ENCODE measurements at regions not wholly inside any gene's neighbourhood (a gene's known extent, or its start where the extent isn't known, plus 50 kb on each side); places are given as distances from the start of the nearest gene placed in this dataset.
"Not testable (repeated sequence)": the region's sequence is repeated elsewhere in the genome, so short reads cannot be mapped to it uniquely, and the experiment has no call there.

DNA sequence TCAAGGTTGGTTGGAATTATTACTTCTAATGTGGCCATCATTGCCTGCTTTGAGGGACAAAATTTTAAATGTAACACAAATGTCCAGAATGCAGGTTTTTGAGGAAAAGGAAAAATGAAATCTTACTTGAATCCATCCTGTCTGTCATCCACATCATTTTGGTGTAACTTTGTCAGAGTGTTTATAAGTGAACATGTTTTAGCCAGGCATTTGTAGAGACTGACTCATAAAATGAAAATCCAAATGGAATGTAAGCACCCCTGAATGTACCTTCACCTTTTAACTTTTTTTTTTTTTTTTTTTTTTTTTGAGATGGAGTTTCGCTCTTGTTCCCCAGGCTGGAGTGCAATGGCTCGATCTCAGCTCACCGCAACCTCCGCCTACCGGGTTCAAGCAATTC lies 141.8 kb upstream of the BNIP2 start:
- DNase-seq (ENCODE audit: low read depth) = no peak

DNA sequence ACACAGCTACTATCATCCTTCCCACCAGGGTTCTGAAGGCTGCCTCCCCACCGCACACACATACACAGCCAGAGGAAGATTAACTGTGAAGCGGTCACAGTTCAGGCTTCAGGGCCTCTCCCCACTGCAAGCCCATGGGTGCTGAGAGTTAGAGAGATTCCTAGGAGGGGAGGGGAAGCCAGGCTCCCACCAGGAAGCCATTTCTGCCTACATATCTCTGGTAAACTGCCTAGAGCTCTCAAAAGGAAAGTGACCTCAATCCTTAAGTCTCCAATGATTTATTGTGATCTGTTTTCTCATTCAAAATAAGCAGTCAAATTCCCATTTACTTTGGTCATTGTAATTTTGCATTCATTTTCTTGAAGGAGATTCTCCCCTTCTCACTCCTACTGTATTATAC lies 141.0 kb upstream of the BNIP2 start:
- DNase-seq (ENCODE audit: low read depth) = no peak

GRCh38 chr15:59828861-59829260 lies 139.7 kb upstream of the BNIP2 start:
- DNase-seq (ENCODE audit: low read depth) = no peak

- no peak for DNase-seq (ENCODE audit: low read depth)
These were observed 139.1 kb upstream of the BNIP2 start for GRCh38 chr15:59828263-59828662.

GRCh38 chr15:59825901-59826300 lies 136.8 kb upstream of the BNIP2 start:
- DNase-seq (ENCODE audit: low read depth) = no peak

- no peak for DNase-seq (ENCODE audit: low read depth)
These were observed 132.2 kb upstream of the BNIP2 start for GRCh38 chr15:59821286-59821685.

GRCh38 chr15:59819092-59819491 lies 130.0 kb upstream of the BNIP2 start:
- no peak for DNase-seq (ENCODE audit: low read depth)

- DNase-seq (ENCODE audit: low read depth) = no peak
These were observed 129.2 kb upstream of the BNIP2 start for GRCh38 chr15:59818336-59818735.

- no peak for DNase-seq (ENCODE audit: low read depth)
These were observed 128.7 kb upstream of the BNIP2 start for GRCh38 chr15:59817834-59818233.

DNA sequence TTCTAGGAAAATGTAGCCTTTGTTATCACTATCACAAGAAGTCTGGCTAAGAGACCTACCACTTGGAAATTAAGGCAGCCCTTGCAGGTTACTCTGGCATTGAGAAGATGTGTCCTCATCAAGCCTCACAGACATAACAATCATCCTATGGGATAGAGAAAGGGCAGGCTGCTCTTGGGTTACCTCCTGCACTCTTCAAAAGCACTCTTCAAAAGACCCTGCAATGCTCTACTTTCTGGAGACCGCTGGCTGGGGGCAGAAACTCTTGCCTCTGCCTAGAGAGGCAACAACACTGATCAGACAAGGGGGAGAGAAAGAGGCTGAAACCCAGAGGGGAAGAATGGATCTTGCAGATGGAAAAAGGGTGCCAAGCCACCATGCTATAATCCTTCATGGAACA lies 127.9 kb upstream of the BNIP2 start:
- DNase-seq (ENCODE audit: low read depth) = no peak

- no peak for DNase-seq (ENCODE audit: low read depth)
These were observed 125.3 kb upstream of the BNIP2 start for GRCh38 chr15:59814409-59814808.

DNA sequence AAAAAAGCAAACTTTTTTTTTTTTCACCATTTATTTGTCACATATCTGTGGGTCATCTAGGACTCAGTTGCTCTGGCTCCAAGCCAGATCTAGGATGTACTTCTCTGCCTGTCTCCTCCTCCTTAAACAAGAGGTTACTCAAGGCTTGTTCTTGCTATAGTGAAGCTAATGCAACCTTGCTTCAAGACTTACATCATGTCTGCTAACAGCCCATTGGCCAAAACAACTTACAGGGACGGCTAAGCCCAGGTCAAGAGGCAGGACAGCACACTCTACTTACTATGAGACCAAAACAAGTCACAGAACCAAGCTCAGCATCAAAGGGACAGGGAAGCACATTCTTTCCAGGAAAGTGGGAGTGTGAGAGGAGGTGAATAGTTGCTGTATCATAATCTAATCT lies 123.8 kb upstream of the BNIP2 start:
- no peak for DNase-seq (ENCODE audit: low read depth)

DNA sequence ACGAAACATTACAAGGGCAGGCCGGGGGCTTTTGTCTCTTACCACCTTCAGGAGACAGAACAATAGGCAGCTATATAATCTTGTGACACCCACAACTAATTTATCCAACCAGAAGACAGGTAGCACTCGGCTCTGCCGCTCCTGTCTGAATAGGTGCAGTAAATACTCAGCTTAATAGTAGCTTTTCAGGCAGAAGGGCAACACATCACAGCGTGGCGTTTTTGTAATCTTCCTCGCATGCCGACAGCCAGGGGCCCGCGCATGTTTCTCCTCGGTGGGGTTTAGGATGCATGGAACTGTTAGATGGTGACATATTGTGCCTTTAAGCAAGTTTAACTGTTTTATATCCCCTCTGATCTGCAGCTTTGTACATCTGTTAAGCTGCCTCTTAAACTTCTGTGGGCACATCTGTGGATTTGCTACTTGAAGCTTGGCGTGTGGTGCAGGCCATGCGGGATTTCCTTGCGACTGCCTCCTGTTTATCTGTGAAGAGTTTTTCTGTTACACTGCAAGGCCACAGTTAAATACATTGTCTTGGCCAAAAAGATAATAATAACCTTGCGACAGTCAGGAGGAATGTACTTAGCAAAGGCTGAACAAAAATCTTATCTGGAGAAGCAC lies 123.2 kb upstream of the BNIP2 start:
- no peak for DNase-seq (ENCODE audit: low read depth)

DNA sequence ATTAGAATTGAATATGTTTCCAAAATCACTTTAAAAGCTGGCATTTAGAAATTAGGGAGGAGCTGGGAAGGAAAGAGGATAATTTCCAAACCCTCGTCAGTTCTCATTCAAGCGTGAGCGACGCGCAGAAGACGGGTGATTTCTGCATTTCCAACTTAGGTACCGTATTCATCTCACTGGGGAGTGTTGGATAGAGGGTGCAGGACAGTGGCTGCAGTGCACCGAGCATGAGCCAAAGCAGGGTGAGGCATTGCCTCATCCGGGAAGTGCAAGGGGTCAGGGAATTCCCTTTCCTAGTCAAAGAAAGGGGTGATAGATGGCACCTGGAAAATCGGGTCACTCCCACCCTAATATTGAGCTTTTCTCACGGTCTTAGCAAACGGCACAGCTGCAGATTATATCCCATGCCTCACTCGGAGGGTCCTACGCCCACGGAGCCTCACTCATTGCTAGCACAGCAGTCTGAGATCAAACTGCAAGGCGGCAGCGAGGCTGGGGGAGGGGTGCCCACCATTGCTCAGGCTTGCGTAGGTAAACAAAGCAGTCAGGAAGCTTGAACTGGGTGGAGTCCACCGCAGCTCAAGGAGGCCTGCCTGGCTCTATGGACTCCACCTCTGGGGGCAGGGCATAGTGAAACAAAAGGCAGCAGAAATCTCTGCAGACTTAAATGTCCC lies 114.3 kb upstream of the BNIP2 start:
- peak; percentile 32 for DNase-seq (ENCODE audit: low read depth)

- no peak for DNase-seq (ENCODE audit: low read depth)
These were observed 112.5 kb upstream of the BNIP2 start for GRCh38 chr15:59801649-59802048.

GRCh38 chr15:59798605-59798917 lies 109.4 kb upstream of the BNIP2 start:
- DNase-seq (ENCODE audit: low read depth) = no peak

DNA sequence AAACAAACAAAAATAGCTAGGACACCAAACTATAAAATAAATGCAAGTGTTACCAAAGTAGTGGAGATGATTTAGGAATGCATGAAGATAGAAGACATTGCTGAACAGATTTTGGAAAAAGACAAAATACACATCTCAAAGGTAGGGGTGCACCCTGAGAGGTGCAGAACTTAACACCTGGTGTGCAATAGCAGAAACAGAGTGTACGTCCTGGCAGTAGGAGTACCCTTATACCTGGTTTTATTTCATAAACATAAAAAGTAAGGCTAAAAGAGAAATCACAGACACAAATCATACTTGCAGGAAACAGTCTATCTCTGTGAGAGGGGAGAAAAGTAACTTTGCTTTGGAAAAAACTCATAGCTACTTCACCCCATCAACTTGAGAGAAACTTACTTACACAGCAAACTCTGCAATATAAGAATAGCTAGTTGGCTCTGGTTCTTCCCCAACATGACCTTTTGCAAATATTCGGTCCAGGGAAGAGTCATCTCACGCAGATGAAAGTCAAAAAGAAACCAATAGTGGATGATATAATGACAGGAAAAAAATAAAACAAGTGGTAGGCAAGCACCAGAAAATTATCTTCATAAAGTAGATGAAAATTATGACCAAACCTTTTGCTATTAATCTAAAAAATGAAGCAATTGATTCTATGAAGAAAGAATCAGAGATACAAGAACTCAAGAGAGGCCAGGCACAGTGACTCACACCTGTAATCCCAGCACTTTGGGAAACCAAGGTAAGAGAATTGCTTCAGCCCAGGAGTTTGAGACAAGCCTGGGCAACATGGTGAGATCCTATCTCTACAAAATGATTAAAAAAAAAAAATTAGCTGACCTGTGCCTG lies 108.9 kb upstream of the BNIP2 start:
- DNase-seq (ENCODE audit: low read depth) = no peak

DNA sequence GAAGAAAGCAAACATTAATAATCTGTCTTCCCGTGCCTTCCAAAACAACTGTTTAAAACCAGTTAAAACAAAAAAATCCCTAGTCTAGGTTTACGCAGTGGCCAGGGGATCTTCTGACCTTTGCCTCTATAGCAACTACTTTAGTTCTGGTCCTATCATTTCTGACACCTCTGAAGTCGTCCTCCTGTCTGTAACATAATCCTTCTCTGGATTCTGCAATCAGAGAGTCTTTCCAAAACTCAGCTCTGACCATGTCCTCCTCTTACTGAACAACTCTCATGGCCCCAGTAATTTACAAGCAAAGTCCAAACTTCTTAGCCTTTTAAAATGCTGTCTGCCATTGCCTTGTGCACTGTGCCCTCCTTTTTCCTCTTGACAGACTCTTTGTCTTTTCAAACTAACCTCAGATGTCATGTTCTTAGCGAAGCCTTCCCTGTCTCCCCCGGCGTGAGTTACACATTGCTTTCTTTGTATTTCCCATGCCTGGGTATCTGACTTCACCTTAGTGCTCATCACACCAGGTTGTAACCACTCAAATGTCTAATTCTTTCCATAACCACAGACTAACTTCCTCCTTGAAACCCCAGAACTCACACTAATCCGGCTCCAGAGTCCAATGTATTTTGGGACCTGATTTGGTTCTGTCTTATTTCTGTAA lies 105.2 kb upstream of the BNIP2 start:
- no peak for DNase-seq (ENCODE audit: low read depth)

DNA sequence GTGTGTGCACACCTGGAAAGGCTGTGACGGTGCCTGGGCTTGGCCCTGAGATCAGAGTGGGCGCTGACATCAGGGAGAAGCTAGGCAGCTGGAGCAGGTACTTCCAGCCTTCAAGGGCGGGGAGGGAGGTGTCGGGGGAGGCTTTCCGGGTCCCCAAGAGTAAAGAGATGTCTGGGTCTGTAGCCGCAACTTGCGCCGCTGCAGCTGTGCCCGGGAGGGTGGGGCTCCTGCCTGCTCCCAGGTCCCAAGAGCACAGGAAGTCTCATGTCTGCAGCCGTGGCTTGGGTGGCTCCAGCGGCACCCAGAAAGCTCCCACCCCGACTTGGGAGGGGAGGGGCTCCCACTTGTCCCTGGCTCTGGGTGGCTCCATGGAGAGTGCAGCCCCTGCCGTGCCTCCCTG lies 103.2 kb upstream of the BNIP2 start:
- DNase-seq (ENCODE audit: low read depth) = no peak

GRCh38 chr15:59791755-59792154 lies 102.6 kb upstream of the BNIP2 start:
- DNase-seq (ENCODE audit: low read depth) = no peak

- DNase-seq (ENCODE audit: low read depth) = no peak
These were observed 102.0 kb upstream of the BNIP2 start for GRCh38 chr15:59791079-59791478.

GRCh38 chr15:59786466-59786865 lies 97.3 kb upstream of the BNIP2 start:
- DNase-seq (ENCODE audit: low read depth) = not testable (repeated sequence)

DNA sequence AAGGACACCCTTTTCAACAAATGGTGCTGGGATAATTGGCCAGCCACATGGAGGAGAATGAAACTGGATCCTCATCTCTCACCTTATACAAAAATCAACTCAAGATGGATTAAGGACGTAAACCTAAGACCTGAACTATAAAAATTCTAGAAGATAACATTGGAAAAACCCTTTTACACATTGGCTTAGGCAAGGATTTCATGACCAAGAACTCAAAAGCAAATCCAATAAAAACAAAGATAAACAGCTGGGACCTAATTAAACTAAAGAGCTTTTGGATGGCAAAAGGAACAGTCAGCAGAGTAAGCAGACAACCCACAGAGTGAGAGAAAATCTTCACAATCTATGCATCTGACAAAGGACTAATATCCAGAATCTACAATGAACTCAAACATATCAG lies 96.9 kb upstream of the BNIP2 start:
- not testable (repeated sequence) for DNase-seq (ENCODE audit: low read depth)

All from activated T-cell treated with anti-CD3 and anti-CD28 coated beads for 24 hours (primary cell).